ENCODE measurements at regions not wholly inside any gene's neighbourhood (a gene's known extent, or its start where the extent isn't known, plus 50 kb on each side); places are given as distances from the start of the nearest gene placed in this dataset.
"Not testable (repeated sequence)": the region's sequence is repeated elsewhere in the genome, so short reads cannot be mapped to it uniquely, and the experiment has no call there.

DNA sequence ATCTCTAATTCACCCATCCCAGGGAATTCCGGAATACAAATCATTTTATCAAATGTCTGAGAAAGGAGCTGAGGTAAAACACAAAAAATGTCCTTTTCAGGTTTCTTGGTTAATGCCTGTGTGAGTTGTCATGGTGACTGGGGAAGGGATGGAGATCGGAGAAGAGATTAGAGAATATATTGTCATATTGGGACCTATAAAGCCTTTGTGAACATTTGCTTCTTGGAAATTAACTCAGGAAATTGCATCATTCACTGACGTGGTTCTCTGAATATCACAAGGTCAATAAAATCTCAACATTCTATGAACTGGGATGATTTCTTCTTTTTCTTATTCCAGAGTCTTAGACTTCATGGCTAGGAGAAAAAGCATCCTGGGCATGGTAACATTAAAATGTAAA, 174.8 kb upstream of the GLRA2 start:
- DNase-seq, result no peak
- intact Hi-C loops (cut with micrococcal nuclease), result no loop called here
- ATAC-seq, result no peak

DNA sequence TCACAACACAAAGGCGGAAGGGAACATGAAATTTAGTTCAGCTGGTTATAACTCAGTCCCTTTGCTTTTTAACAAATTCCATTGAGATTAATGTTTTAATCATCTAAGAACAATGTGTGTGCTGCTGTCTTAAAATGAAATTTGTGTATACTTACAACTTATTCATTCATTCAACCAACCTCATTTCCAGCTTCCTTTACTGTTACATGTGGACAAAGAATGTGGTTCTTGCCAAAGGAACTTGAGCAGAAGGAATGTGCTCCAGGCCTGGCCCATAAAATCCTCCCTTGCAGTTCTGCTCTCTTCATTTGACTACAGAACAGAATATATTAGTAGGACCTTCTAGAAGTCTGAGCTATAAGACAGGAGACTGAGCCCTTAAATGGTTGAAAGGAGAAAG, 176.8 kb upstream of the GLRA2 start:
- intact Hi-C loops (cut with micrococcal nuclease), result no loop called here
- ATAC-seq, result no peak

DNA sequence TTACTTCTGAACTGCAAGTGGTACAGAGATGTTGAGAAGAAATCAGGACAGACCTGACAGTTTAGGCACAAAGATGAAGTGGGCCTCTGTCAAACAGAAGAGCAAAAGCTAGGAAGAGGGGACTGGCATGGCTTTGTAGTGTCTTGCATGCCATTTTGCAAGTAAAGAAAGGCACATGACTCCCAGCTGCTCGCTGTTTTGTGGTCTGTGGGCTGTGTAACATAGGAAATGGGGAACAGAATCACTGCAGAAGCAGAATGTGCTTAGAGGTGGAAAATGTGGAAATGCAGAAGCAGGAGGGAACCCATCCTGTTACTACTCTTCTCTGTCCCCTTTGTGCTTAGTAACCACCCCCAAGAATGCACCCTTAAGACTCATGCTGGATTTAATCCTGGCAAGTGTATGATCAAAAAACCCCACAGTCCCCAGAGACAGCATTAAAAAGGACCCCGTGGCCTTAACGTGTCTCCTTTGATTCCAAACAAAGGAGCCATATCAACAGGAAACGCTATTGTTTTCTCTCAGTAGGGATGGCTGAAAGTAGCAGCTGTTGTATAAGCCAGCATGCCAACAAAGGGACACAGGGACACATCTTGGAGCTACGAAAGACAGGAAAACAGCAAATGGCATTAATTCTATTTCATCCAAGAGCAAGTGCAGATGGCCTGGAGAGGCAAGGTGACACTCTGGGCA, 177.6 kb upstream of the GLRA2 start:
- ATAC-seq (no peak), DNase-seq (no peak)
- intact Hi-C loops (cut with micrococcal nuclease), result no loop called here

More for the DNA sequence above, 176.8 kb upstream of the GLRA2 start:
- DNase-seq, result no peak

DNA sequence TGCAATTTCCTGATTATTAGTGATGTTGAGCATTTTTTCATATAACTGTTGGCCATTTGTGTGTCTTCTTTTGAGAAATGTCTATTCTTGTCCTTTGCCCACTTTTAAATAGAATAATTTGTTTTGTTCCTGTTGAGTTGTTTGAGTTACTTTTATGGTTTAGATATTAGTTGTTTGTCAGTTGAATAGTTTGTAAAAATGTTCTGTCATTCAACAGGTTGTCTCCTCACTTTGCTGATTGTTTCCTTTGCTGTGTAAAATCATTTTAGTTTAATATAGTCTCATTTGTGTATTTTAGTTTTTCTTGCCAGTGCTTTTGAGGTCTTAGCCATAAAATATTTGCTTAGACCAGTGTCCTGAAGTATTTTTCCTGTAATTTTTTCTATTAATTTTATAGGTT, 181.8 kb upstream of the GLRA2 start:
- DNase-seq, result no peak
- intact Hi-C loops (cut with micrococcal nuclease), result no loop called here
- no peak for ATAC-seq

DNA sequence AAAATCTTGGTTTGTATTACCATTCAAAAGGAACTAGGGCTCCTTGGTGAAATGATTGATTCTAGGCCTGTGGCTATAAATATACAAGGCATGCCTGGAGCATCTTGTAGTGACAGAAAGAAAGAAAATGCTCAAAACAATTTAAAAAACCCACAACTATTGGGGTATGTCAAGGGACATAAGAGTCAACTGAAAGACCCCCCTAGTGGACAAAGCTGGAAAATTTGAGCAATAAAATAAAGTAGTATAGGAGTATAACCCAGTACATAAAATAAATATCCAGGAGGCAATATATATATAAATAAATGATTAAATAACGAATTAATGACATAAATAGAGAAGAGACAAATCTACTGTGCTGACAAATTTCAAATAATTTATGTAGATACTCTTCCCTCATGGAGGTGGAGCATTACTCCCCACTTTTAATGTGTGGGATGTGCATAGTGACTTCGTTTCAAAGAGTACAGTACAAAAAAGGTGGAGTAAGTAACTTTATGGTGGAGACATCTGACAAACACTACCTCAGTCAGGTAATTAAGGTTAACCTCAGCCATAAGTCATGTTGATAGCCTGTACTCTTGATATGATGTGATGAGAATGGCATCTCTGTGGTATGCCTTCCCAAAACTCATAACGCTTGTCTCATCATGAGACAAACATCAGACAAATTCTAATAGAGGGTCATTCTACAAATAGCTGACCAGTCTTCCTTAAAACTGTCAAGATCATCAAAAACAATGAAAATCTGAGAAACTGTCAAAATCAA, 185.0 kb upstream of the GLRA2 start:
- ATAC-seq, result no peak
- no peak for DNase-seq
- intact Hi-C loops (cut with micrococcal nuclease), result no loop called here

DNA sequence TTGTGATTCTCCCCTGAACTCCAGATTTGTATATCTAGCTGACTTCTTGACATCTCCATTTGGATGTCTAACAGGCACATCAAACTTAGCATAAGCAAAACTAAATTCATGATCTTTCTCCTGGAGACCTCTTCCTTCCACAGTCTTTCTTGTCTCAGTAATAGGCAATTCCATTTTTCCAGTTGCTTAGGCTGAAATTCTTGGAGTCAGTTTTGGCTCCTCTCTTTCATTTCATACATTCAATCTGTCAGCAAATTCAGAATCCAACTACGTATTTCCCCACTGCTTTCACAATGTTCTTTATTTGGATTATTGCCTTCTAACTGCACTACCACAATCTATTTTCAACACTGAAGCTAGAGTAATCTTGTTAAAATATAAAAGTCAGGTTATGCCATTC, 219.9 kb upstream of the GLRA2 start:
- DNase-seq (no peak), ATAC-seq (no peak)
- intact Hi-C loops (cut with micrococcal nuclease), result no loop called here

DNA sequence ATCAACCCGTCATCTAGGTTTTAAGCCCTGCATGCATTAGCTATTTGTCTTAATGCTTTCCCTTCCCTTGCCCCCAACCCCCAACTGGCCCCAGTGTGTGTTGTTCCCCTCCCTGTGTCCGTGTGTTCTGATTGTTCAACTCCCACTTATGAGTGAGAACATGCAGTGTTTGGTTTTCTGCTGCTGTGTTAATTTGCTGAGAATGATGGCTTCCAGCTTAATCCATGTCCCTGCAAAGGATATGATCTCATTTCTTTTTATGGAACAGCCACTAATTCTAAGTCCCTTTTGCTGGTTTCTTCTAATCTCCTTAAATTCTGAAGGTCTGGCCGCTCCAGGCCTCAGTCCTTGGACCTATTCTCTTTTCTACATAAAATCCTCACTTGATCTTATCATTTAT, 220.4 kb upstream of the GLRA2 start:
- DNase-seq; ATAC-seq; intact Hi-C loops (cut with micrococcal nuclease): not testable (repeated sequence)

DNA sequence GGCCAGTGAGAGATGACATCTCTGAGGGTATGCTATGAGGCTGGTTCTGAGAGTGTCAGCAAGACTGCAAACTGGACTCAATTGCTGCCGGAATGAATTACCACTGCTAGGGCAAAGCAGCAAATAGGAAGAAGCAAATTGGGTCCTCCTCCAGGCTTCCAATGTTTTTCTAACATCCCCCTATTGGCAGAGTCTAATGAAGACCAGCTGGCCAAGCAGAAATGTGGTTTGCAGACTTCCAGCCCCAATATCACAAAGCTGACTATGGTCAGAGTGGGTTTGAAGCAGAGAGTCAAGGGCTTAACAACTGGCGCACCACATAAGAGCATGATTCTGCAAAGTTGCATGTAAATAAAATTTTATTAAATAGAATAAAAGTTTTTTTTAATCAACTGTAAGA, 225.4 kb upstream of the GLRA2 start:
- intact Hi-C loops (cut with micrococcal nuclease), result no loop called here
- DNase-seq, result no peak

DNA sequence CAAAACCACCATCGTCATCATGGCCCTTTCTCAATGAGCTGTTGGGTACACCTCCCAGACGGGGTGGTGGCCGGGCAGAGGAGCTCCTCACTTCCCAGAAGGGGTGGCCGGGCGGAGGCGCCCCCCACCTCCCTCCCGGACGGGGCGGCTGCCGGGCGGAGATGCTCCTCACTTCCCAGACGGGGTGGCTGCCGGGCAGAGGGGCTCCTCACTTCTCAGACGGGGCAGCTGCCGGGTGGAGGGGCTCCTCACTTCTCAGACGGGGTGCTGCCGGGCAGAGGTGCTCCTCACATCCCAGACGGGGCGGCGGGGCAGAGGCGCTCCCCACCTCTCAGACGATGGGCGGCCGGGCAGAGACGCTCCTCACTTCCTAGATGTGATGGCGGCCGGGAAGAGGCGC, 226.8 kb upstream of the GLRA2 start:
- intact Hi-C loops (cut with micrococcal nuclease); ATAC-seq; DNase-seq: not testable (repeated sequence)

More for the DNA sequence above, 225.4 kb upstream of the GLRA2 start:
- no peak for ATAC-seq

DNA sequence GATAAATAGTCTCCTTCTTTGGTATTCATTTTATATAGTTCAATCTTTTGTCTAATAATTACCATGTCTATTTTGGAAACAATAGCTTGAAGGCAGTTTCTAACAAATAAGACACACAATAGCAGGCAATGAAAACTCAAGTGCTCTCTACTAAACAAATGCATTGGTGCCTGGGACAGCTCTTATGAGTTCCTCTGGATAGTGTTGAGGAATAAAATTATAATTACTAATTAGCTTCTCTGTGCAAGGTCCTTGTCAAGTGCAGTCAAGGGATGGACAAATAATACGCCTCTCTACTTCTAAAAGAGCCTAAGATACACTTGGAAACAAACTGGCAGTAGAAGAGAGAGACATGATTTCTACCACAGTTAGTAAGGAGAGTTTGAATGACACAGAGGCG, 229.0 kb upstream of the GLRA2 start:
- ATAC-seq (no peak), DNase-seq (no peak)
- intact Hi-C loops (cut with micrococcal nuclease), result no loop called here

DNA sequence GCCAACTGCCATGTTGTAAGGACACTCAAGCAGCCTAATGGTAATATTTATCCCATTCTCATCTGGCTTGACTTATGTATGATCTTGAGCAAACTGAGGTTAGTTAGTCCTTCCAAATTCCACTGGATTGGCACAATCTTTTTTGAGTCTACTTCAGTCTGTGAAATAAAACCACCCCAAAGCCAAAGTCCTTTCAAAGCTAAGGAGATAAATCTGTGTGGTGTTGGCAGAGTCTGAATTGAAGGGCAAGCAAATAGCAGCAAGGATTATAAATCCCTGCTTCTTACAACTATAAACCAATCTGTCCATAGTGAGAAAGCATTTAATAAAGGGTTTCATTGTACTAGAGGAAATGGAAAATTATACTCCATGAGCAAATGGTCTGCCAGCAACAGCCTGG, 233.9 kb upstream of the GLRA2 start:
- ATAC-seq (no peak), DNase-seq (no peak)
- intact Hi-C loops (cut with micrococcal nuclease), result no loop called here

DNA sequence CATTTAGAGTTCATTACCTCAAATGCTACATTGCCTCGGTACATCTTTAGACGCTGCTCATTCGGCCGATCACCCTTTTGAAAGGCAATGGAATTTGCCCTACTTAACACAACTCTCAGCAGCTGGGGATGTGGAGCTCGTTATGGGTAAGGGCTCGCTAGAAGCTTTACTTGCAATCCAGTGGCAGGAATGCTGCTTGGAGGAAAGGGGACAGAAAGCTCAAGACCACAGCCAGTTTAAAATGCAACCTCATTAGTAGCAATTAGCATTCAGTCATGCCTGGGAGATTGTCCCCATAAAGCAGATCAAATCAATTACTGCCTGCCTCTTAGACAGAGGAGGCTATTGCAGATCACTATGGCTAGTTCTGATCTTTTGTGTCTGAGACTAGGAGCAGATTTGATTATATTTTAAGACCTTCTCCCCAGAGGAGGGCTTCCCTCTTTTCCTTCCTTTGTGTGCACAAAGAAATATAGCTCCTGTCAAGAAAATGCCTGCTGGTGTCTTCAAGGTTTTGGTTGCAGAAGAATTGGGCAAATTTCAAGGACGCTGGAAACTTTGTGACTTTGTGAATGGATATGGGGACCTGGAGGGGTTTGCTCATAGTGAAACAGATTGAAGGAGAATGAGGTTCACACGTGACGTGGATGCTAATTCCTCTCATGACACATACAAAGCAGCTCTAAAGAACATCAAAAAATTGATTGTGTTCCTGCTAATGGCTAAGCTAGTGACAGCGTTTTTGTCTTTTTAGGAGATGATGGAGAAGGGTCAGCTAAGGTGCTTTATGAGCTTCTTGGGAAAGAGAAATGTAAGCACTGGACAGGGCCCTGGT, 237.5 kb upstream of the GLRA2 start:
- no peak for DNase-seq
- intact Hi-C loops (cut with micrococcal nuclease), result no loop called here
- ATAC-seq, result no peak

DNA sequence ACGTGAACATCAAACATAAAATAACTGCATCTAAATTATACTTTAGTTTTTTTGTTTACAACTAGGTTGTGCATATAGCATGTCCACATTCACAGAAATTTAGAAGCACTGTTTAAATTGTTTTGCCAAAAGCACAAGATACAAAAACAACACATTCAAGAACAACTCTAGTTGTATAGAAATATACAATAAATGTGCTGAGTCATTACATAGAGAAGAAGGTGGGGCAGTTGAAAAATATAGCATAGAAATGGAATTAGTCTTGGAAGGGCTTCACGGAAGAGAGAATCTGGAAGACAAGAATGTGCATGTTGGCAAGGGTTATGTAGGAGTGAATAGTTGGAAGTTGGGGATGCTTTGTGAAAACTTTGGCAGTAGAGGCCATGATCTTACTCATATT, 239.0 kb upstream of the GLRA2 start:
- intact Hi-C loops (cut with micrococcal nuclease), result no loop called here
- DNase-seq (no peak), ATAC-seq (no peak)

DNA sequence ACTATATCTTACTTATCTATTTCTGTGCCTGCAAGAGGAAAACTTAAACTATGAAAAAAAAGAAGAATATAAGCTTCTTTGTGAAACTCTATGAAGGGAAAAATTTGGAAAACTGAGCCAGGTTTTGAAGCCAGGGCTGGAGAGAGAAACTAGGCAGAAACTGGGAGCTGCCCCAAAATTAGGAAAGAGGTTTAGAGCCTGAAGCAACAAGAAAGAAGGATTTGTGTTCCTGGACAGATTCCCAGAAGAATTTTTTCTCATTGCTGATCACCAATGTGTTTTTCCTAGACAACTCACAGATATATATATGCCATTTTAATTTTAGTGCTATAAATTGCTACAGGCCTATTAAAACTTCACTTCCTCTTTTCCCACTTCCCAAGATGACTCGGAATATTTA, 245.0 kb upstream of the GEMIN8 start:
- ATAC-seq (no peak), DNase-seq (no peak)
- intact Hi-C loops (cut with micrococcal nuclease), result no loop called here

DNA sequence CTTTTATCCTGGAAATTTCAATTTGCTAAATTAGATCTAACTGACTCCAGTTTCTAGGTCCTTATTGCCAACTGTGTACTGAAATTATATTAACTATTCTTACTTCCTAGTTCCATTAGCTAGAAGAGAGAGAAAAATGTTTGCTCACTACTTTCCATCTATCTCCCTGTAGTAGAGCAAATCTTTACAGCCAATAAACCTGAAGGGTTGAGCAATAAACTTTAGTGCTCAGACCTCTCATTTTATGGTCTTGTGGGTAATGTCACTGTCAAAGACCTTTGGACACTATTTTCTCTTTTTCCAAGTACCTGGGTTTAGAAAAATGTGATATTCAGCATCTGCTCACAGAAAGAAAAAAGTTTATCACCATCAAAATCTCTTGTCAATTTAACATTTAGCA, 237.5 kb upstream of the GEMIN8 start:
- ATAC-seq, result no peak
- DNase-seq, result no peak
- intact Hi-C loops (cut with micrococcal nuclease), result no loop called here

DNA sequence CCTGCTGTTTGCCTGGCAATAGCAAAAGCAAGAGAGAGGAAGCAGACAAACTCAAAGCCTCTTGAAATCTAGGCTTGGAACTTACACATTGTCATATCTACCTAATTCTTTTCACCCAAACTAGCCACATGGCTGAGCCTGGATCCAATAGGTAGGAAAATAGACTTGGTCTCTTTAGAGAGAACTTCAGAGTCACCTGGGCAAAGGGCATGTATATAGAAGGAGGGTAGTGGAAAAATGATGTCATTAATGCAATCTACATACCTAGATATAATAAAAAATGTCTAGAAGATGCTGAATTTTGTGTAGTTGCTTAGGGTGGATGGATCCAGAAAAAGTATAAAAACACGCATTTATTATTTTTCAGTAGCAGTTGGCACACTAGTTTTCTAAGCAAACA, 237.0 kb upstream of the GEMIN8 start:
- intact Hi-C loops (cut with micrococcal nuclease), result no loop called here
- DNase-seq (no peak), ATAC-seq (no peak)

DNA sequence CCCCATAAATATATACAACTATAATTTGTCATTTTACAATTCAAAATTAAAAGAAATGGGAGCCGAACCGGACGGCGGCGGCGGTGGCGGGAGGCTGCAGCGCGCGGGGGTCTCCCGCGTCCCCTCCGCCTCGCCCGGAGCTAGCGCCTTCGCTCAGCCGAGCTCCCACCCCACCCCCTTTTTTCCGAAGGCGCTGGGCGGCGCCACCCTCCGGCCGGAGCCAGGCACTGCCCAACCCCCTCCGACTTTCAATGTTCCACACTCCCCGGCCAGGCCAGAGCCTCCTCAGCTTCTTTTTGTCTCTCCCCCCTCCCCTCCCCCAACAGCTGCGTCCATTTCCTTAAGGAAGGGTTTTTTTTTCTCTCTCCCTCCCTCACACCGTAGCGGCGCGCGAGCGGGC, 214.1 kb upstream of the GEMIN8 start:
- intact Hi-C loops (cut with micrococcal nuclease), result no loop called here

DNA sequence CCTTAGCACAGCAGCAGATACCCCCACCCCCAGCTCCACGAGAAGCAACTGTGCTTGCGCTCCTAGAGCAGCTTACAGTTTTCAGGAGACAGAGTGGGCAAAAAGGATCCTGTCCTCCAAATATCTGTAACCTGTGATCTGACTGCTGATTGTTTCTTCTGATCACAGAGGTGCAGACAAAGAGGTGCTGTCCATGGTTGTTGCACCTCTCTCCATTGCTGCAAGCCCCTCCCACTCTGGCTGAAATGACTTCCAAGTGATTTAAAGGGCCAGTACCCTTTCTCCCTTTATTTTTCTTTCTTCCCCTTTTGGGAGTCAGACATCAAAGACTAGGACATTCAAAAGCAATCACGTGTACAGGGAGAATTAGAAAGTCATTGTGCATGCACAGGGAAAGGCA, 205.3 kb upstream of the GEMIN8 start:
- DNase-seq (no peak), ATAC-seq (no peak)
- intact Hi-C loops (cut with micrococcal nuclease), result no loop called here

More for the DNA sequence above, 214.1 kb upstream of the GEMIN8 start:
- ATAC-seq (no peak), DNase-seq (no peak)

DNA sequence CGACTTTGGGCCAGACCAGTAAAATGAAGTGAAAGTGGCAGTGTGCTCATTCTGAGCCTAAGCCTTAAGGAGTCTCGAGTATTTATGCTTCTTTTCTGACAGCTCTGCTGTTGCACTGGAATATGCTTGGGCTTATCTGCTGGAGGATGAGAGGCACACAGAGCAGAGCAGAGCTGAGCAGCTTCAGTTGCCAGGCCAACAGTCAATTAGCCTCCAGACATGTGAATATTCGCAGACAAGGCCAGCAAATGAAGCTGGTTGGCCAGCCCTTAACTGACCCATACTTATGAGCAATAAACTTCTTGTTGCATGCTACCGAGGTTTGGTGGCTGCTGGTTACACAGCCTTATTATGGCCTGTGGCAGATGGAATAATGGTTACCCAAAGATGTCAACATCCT, 203.0 kb upstream of the GEMIN8 start:
- DNase-seq, result no peak
- no peak for ATAC-seq
- intact Hi-C loops (cut with micrococcal nuclease), result no loop called here

DNA sequence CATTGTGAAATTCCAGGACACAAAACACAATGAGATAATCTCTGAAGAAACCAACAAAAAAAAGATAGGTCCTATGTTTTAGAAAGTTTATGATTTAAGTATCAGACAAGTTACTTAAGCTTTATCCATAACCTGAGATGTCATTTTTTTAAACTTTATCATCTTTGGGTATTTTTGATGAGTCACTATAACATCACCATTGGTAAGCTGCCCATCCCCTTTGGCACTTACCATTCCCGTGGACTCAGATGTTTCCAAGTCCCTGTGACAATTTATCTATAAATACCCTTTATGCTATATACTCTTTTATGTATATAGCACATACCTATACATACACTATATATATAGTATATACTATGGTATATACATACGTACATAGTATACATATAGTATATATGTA, 198.9 kb upstream of the GEMIN8 start:
- DNase-seq (no peak), ATAC-seq (no peak)
- intact Hi-C loops (cut with micrococcal nuclease), result no loop called here

Measured in left ventricle myocardium superior (tissue), 1 donor.